Peyer's patch (tissue), 4 donors: ENCODE measurements at regions not wholly inside any gene's neighbourhood (a gene's known extent, or its start where the extent isn't known, plus 50 kb on each side); places are given as distances from the start of the nearest gene placed in this dataset.
"Not testable (repeated sequence)": the region's sequence is repeated elsewhere in the genome, so short reads cannot be mapped to it uniquely, and the experiment has no call there.

ENCODE experiments used
- CTCF ChIP-seq, 6 experiments: fragments of 450-650 bp in 4 of 6; fragments of 200-600 bp in 2 of 6; sonication (generic) in 1 of 6; IDR thresholded peaks; one replicate each; pipeline ENCODE4 v1.5.1; 2017 to 2019; ENCODE audit warnings: antibody characterized with exemption in 6 of 6, mild to moderate bottlenecking in 3 of 6, moderate library complexity in 1 of 6
- POLR2A ChIP-seq, 2 donors: fragments of 450-650 bp; IDR thresholded peaks; one replicate each; pipeline ENCODE4 v1.5.1; 2017; ENCODE audit warnings: antibody characterized with exemption in 2 of 2, mild to moderate bottlenecking in 2 of 2, moderate library complexity in 2 of 2

- not testable (repeated sequence) for TF ChIP-seq CTCF, POLR2A (IDR thresholded peaks at IDR 0.05)
Observed at GRCh38 chr1:192885387-192885786, 76.5 kb downstream of the RGS2 start.
